ENCODE measurements at regions not wholly inside any gene's neighbourhood (a gene's known extent, or its start where the extent isn't known, plus 50 kb on each side); places are given as distances from the start of the nearest gene placed in this dataset.

GRCh38 chr9:105954517-105954916, 260.2 kb downstream of the TMEM38B start:
- intact Hi-C loops (cut with micrococcal nuclease), result loop anchor here (10.0 kb wide), 1 partner anchor 60 kb away; no protein-coding TSS in a partner anchor
- Histone ChIP-seq H3K4me1 (ENCODE audit: control insufficient read depth, extremely low read depth, insufficient read depth, low read length) (no peaks in the 10 kb centered on the region), H3K79me2 (ENCODE audit: control insufficient read depth, insufficient read depth, low read length) (no peaks in the 10 kb centered on the region), H3K27ac (ENCODE audit: insufficient read depth, low read depth, low read length) (no peak overlapping the region), H4K20me1 (replicated peaks; ENCODE audit: control insufficient read depth, extremely low read depth, insufficient read depth, low read length) (no peaks in the 10 kb centered on the region), H3K9me3 (replicated peaks; ENCODE audit: control insufficient read depth, insufficient read depth, low read length) (peaks cover 2% of the 10 kb centered on the region), H3K4me2 (ENCODE audit: insufficient read depth, low read length) (no peak overlapping the region), H3K27me3 (ENCODE audit: control insufficient read depth in 2 of 2, insufficient read depth in 2 of 2, low read length in 2 of 2) (no peaks in the 10 kb centered on the region), H2AFZ (ENCODE audit: low read depth, low read length) (no peak overlapping the region), H3K9ac (replicated peaks; ENCODE audit: extremely low read depth, insufficient read depth, low read length) (no peak overlapping the region), H3K4me3 (replicated peaks in 1 of 3; ENCODE audit: insufficient read depth in 1 of 3, low read depth in 1 of 3, low read length in 3 of 3) (no peak overlapping the region), H3K9me1 (replicated peaks; ENCODE audit: control insufficient read depth, extremely low read depth, insufficient read depth, low read length) (no peaks in the 10 kb centered on the region), H3K36me3 (ENCODE audit: control insufficient read depth in 2 of 2, extremely low read depth in 1 of 2, insufficient read depth in 2 of 2, low read length in 2 of 2) (no peaks in the 10 kb centered on the region)
- dilution Hi-C loops (cut with MboI; ENCODE audit: extremely low pct_ligation_motif_present, low sequenced_read_pairs), result no loop called here
- FAIRE-seq, result no peak
- no peak for DNase-seq (ENCODE audit: low read depth, low spot score)
- BruUV-seq (replicated peaks), result no TSS peak
- no peak for TF ChIP-seq EZH2 (IDR thresholded peaks at IDR 0.05; ENCODE audit: borderline replicate concordance, low read depth, low read length, severe bottlenecking)
- TF ChIP-seq POLR2A (IDR thresholded peaks at IDR 0.05; ENCODE audit: low read depth, low read length), result no peak
- no peak for TF ChIP-seq POLR2AphosphoS5 (IDR thresholded peaks at IDR 0.05; ENCODE audit: insufficient read depth, low read depth, low read length)
- no peak for TF ChIP-seq JUN (IDR thresholded peaks at IDR 0.05; ENCODE audit: borderline replicate concordance, insufficient read depth, insufficient read length, low read depth)
- TF ChIP-seq, protein P1, sequence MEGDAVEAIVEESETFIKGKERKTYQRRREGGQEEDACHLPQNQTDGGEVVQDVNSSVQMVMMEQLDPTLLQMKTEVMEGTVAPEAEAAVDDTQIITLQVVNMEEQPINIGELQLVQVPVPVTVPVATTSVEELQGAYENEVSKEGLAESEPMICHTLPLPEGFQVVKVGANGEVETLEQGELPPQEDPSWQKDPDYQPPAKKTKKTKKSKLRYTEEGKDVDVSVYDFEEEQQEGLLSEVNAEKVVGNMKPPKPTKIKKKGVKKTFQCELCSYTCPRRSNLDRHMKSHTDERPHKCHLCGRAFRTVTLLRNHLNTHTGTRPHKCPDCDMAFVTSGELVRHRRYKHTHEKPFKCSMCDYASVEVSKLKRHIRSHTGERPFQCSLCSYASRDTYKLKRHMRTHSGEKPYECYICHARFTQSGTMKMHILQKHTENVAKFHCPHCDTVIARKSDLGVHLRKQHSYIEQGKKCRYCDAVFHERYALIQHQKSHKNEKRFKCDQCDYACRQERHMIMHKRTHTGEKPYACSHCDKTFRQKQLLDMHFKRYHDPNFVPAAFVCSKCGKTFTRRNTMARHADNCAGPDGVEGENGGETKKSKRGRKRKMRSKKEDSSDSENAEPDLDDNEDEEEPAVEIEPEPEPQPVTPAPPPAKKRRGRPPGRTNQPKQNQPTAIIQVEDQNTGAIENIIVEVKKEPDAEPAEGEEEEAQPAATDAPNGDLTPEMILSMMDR (IDR thresholded peaks at IDR 0.05; ENCODE audit: extremely low read depth in 1 of 2, insufficient read depth in 1 of 2, low read depth in 1 of 2, low read length in 2 of 2), result no peak
- TF ChIP-seq GATA2 (IDR thresholded peaks at IDR 0.05; ENCODE audit: insufficient read depth, insufficient read length, low read depth, low read length), result no peak
- ChIA-PET POLR2A (no interaction called here), CTCF (no interaction called here)

- no peak for DNase-seq (ENCODE audit: low read depth, low spot score)
- CTCF ChIA-PET, result no interaction called here
- intact Hi-C loops (cut with micrococcal nuclease), result loop anchor here (10.0 kb wide), 1 partner anchor 63 kb away; no protein-coding TSS in a partner anchor
Measured at GRCh38 chr9:105957830-105958229, 263.5 kb downstream of the TMEM38B start.

More at GRCh38 chr9:105957830-105958229, 263.5 kb downstream of the TMEM38B start:
- POLR2A ChIA-PET, result no interaction called here
- no peaks in the 10 kb centered on the region for H4K20me1 ChIP-seq (replicated peaks; ENCODE audit: control insufficient read depth, extremely low read depth, insufficient read depth, low read length)
- no peak overlapping the region for H2AFZ ChIP-seq (ENCODE audit: low read depth, low read length)
- no peak overlapping the region for H3K27ac ChIP-seq (ENCODE audit: insufficient read depth, low read depth, low read length)
- TF ChIP-seq POLR2A (IDR thresholded peaks at IDR 0.05; ENCODE audit: low read depth, low read length) (no peak), FOS (IDR thresholded peaks at IDR 0.05; ENCODE audit: borderline replicate concordance, insufficient read depth, low read length) (no peak), MYC (IDR thresholded peaks at IDR 0.05; ENCODE audit: low read depth, low read length) (no peak), JUN (IDR thresholded peaks at IDR 0.05; ENCODE audit: borderline replicate concordance, insufficient read depth, insufficient read length, low read depth) (no peak), POLR2AphosphoS5 (IDR thresholded peaks at IDR 0.05; ENCODE audit: insufficient read depth, low read depth, low read length) (no peak), MAX (IDR thresholded peaks at IDR 0.05; ENCODE audit: insufficient read depth, insufficient read length) (no peak), GATA2 (IDR thresholded peaks at IDR 0.05; ENCODE audit: insufficient read depth, insufficient read length, low read depth, low read length) (no peak), EZH2 (IDR thresholded peaks at IDR 0.05; ENCODE audit: borderline replicate concordance, low read depth, low read length, severe bottlenecking) (no peak)
- TF ChIP-seq, protein P1 (IDR thresholded peaks at IDR 0.05; ENCODE audit: extremely low read depth in 1 of 2, insufficient read depth in 1 of 2, low read depth in 1 of 2, low read length in 2 of 2), result no peak
- H3K4me1 ChIP-seq (ENCODE audit: control insufficient read depth, extremely low read depth, insufficient read depth, low read length), result no peaks in the 10 kb centered on the region
- H3K9ac ChIP-seq (replicated peaks; ENCODE audit: extremely low read depth, insufficient read depth, low read length), result no peak overlapping the region
- no peak overlapping the region for H3K4me3 ChIP-seq (replicated peaks in 1 of 3; ENCODE audit: insufficient read depth in 1 of 3, low read depth in 1 of 3, low read length in 3 of 3)
- no peak overlapping the region for H3K4me2 ChIP-seq (ENCODE audit: insufficient read depth, low read length)
- no peaks in the 10 kb centered on the region for H3K9me1 ChIP-seq (replicated peaks; ENCODE audit: control insufficient read depth, extremely low read depth, insufficient read depth, low read length)
- no peaks in the 10 kb centered on the region for H3K9me3 ChIP-seq (replicated peaks; ENCODE audit: control insufficient read depth, insufficient read depth, low read length)
- dilution Hi-C loops (cut with MboI; ENCODE audit: extremely low pct_ligation_motif_present, low sequenced_read_pairs), result no loop called here
- no peak for FAIRE-seq
- BruUV-seq (replicated peaks), result no TSS peak
- no peaks in the 10 kb centered on the region for H3K27me3 ChIP-seq (ENCODE audit: control insufficient read depth in 2 of 2, insufficient read depth in 2 of 2, low read length in 2 of 2)
- H3K36me3 ChIP-seq (ENCODE audit: control insufficient read depth in 2 of 2, extremely low read depth in 1 of 2, insufficient read depth in 2 of 2, low read length in 2 of 2), result no peaks in the 10 kb centered on the region
- no peaks in the 10 kb centered on the region for H3K79me2 ChIP-seq (ENCODE audit: control insufficient read depth, insufficient read depth, low read length)
